ENCODE measurements at regions not wholly inside any gene's neighbourhood (a gene's known extent, or its start where the extent isn't known, plus 50 kb on each side); places are given as distances from the start of the nearest gene placed in this dataset.

DNA sequence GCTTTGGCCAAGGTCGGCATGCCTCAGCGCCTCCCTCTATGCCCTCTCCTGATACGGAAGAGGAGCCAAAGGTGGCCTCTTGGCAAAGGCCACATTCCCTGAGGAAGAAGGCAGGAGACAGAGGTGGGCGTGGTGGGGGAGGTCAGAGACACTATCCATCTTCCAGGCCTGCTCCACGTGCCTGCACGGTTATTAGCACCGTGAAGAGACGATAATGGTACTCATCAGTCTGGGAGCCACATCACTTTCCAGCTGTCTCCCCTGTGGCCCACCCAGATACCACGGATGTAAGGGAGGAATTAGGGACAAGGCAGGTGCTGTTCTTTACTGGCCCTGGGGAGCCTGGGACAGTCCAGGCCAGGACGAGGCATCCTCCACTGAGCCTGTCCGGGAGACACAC is 354.3 kb downstream of the MN1 start (continued):
- TF ChIP-seq, protein P1, sequence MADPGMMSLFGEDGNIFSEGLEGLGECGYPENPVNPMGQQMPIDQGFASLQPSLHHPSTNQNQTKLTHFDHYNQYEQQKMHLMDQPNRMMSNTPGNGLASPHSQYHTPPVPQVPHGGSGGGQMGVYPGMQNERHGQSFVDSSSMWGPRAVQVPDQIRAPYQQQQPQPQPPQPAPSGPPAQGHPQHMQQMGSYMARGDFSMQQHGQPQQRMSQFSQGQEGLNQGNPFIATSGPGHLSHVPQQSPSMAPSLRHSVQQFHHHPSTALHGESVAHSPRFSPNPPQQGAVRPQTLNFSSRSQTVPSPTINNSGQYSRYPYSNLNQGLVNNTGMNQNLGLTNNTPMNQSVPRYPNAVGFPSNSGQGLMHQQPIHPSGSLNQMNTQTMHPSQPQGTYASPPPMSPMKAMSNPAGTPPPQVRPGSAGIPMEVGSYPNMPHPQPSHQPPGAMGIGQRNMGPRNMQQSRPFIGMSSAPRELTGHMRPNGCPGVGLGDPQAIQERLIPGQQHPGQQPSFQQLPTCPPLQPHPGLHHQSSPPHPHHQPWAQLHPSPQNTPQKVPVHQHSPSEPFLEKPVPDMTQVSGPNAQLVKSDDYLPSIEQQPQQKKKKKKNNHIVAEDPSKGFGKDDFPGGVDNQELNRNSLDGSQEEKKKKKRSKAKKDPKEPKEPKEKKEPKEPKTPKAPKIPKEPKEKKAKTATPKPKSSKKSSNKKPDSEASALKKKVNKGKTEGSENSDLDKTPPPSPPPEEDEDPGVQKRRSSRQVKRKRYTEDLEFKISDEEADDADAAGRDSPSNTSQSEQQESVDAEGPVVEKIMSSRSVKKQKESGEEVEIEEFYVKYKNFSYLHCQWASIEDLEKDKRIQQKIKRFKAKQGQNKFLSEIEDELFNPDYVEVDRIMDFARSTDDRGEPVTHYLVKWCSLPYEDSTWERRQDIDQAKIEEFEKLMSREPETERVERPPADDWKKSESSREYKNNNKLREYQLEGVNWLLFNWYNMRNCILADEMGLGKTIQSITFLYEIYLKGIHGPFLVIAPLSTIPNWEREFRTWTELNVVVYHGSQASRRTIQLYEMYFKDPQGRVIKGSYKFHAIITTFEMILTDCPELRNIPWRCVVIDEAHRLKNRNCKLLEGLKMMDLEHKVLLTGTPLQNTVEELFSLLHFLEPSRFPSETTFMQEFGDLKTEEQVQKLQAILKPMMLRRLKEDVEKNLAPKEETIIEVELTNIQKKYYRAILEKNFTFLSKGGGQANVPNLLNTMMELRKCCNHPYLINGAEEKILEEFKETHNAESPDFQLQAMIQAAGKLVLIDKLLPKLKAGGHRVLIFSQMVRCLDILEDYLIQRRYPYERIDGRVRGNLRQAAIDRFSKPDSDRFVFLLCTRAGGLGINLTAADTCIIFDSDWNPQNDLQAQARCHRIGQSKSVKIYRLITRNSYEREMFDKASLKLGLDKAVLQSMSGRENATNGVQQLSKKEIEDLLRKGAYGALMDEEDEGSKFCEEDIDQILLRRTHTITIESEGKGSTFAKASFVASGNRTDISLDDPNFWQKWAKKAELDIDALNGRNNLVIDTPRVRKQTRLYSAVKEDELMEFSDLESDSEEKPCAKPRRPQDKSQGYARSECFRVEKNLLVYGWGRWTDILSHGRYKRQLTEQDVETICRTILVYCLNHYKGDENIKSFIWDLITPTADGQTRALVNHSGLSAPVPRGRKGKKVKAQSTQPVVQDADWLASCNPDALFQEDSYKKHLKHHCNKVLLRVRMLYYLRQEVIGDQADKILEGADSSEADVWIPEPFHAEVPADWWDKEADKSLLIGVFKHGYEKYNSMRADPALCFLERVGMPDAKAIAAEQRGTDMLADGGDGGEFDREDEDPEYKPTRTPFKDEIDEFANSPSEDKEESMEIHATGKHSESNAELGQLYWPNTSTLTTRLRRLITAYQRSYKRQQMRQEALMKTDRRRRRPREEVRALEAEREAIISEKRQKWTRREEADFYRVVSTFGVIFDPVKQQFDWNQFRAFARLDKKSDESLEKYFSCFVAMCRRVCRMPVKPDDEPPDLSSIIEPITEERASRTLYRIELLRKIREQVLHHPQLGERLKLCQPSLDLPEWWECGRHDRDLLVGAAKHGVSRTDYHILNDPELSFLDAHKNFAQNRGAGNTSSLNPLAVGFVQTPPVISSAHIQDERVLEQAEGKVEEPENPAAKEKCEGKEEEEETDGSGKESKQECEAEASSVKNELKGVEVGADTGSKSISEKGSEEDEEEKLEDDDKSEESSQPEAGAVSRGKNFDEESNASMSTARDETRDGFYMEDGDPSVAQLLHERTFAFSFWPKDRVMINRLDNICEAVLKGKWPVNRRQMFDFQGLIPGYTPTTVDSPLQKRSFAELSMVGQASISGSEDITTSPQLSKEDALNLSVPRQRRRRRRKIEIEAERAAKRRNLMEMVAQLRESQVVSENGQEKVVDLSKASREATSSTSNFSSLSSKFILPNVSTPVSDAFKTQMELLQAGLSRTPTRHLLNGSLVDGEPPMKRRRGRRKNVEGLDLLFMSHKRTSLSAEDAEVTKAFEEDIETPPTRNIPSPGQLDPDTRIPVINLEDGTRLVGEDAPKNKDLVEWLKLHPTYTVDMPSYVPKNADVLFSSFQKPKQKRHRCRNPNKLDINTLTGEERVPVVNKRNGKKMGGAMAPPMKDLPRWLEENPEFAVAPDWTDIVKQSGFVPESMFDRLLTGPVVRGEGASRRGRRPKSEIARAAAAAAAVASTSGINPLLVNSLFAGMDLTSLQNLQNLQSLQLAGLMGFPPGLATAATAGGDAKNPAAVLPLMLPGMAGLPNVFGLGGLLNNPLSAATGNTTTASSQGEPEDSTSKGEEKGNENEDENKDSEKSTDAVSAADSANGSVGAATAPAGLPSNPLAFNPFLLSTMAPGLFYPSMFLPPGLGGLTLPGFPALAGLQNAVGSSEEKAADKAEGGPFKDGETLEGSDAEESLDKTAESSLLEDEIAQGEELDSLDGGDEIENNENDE (IDR thresholded peaks at IDR 0.05; ENCODE audit: insufficient replicate concordance, low read length): no peak
- no peak for TF ChIP-seq EZH2 (IDR thresholded peaks at IDR 0.05; ENCODE audit: low read depth, low read length, severe bottlenecking)
- TF ChIP-seq KDM5A (IDR thresholded peaks at IDR 0.05; ENCODE audit: low read length): no peak
- TF ChIP-seq POLR2AphosphoS5 (IDR thresholded peaks at IDR 0.05; ENCODE audit: low read depth, low read length): no peak
- no peak for TF ChIP-seq SAP30 (IDR thresholded peaks at IDR 0.05; ENCODE audit: insufficient read depth, insufficient replicate concordance, low read length)
- no peak for TF ChIP-seq KDM1A (IDR thresholded peaks at IDR 0.05; ENCODE audit: borderline replicate concordance, low read length)
- no peak for TF ChIP-seq BCL11A (IDR thresholded peaks at IDR 0.05; ENCODE audit: low read depth in 2 of 2, low read length in 2 of 2)
- no peak for TF ChIP-seq NRF1 (IDR thresholded peaks at IDR 0.05; ENCODE audit: low read depth, low read length)
- TF ChIP-seq NANOG (IDR thresholded peaks at IDR 0.05; ENCODE audit: insufficient read depth, low read depth, low read length, poor library complexity, severe bottlenecking): no peak

Measured in H1 (cell line).